ENCODE measurements at regions not wholly inside any gene's neighbourhood (a gene's known extent, or its start where the extent isn't known, plus 50 kb on each side); places are given as distances from the start of the nearest gene placed in this dataset.

DNA sequence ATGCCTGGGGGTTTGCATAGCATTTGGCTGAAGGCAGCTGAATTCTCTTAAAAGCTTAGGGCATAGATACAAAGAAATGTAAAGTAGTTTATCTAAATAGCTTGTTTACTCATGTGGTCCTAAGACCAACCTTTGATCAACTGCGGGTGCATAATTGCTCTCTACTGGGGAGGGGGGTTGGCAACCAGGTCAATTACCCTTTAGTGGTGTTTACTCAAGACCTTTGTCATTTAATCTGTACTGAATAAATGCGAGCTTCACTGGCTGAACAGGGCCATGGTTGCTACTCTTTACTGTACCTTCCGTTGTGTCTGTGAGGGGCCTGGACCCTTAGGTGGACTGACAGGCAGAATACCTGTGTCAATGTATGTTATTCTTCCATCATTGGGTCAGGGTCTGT is 102.7 kb upstream of the FAM9C start (continued):
- TF ChIP-seq, protein P1, sequence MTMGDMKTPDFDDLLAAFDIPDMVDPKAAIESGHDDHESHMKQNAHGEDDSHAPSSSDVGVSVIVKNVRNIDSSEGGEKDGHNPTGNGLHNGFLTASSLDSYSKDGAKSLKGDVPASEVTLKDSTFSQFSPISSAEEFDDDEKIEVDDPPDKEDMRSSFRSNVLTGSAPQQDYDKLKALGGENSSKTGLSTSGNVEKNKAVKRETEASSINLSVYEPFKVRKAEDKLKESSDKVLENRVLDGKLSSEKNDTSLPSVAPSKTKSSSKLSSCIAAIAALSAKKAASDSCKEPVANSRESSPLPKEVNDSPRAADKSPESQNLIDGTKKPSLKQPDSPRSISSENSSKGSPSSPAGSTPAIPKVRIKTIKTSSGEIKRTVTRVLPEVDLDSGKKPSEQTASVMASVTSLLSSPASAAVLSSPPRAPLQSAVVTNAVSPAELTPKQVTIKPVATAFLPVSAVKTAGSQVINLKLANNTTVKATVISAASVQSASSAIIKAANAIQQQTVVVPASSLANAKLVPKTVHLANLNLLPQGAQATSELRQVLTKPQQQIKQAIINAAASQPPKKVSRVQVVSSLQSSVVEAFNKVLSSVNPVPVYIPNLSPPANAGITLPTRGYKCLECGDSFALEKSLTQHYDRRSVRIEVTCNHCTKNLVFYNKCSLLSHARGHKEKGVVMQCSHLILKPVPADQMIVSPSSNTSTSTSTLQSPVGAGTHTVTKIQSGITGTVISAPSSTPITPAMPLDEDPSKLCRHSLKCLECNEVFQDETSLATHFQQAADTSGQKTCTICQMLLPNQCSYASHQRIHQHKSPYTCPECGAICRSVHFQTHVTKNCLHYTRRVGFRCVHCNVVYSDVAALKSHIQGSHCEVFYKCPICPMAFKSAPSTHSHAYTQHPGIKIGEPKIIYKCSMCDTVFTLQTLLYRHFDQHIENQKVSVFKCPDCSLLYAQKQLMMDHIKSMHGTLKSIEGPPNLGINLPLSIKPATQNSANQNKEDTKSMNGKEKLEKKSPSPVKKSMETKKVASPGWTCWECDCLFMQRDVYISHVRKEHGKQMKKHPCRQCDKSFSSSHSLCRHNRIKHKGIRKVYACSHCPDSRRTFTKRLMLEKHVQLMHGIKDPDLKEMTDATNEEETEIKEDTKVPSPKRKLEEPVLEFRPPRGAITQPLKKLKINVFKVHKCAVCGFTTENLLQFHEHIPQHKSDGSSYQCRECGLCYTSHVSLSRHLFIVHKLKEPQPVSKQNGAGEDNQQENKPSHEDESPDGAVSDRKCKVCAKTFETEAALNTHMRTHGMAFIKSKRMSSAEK (CRISPR knock-in tag; IDR thresholded peaks at IDR 0.05; ENCODE audit: borderline replicate concordance) = no peak
- TF ChIP-seq IRF2 (CRISPR knock-in tag; IDR thresholded peaks at IDR 0.05; ENCODE audit: borderline replicate concordance, low read depth) = no peak
- TF ChIP-seq, protein P2, sequence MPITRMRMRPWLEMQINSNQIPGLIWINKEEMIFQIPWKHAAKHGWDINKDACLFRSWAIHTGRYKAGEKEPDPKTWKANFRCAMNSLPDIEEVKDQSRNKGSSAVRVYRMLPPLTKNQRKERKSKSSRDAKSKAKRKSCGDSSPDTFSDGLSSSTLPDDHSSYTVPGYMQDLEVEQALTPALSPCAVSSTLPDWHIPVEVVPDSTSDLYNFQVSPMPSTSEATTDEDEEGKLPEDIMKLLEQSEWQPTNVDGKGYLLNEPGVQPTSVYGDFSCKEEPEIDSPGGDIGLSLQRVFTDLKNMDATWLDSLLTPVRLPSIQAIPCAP (CRISPR knock-in tag; IDR thresholded peaks at IDR 0.05) = no peak
- TF ChIP-seq, protein P3, sequence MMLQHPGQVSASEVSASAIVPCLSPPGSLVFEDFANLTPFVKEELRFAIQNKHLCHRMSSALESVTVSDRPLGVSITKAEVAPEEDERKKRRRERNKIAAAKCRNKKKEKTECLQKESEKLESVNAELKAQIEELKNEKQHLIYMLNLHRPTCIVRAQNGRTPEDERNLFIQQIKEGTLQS (CRISPR knock-in tag; conservative IDR thresholded peaks at IDR 0.05) = no peak
- TF ChIP-seq, protein P4, sequence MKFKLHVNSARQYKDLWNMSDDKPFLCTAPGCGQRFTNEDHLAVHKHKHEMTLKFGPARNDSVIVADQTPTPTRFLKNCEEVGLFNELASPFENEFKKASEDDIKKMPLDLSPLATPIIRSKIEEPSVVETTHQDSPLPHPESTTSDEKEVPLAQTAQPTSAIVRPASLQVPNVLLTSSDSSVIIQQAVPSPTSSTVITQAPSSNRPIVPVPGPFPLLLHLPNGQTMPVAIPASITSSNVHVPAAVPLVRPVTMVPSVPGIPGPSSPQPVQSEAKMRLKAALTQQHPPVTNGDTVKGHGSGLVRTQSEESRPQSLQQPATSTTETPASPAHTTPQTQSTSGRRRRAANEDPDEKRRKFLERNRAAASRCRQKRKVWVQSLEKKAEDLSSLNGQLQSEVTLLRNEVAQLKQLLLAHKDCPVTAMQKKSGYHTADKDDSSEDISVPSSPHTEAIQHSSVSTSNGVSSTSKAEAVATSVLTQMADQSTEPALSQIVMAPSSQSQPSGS (CRISPR knock-in tag; IDR thresholded peaks at IDR 0.05; ENCODE audit: borderline replicate concordance, low read depth) = no peak

DNA sequence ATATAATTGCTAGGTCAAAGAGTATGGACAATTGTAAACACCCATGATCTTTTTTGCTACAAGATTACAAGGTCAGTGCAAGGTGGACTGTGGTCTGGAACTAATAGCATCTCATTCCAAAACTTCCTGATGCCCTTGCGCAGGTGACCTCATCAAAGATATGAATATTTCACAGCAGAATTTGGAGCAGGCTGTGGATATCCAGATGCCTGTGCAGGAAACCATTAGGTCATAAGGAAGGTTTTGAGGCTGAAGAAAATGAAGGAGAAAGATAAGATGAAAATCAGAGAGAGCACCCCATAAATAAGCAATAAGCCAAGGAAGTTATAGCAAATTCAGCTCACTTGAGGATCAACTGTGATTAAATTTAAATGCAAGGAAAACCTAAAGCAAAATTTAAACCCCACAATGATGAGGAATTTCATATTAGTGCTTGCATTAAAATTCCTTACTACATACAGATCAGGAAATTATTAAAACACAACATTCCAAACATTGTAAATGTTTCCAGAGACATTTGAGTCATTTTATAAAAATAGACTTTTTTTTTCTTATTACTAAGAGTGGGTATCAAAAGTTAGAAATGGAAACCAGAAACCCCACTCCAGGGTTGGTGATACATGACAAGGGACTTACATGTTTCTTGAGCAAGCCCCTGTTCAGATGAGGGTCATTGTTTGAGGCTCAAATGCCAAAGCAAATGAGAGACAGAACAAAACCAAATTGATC is 100.7 kb upstream of the FAM9C start:
- peaks cover 29% of the 10 kb centered on the region for H3K9me3 Mint-ChIP-seq
- peaks cover 3% of the 10 kb centered on the region; the same call in 1 of the 2 replicates for H3K4me1 Mint-ChIP-seq
- H3K36me3 Mint-ChIP-seq = peaks cover 31% of the 10 kb centered on the region
- ATAC-seq = no peak
- no peak overlapping the region for H3K4me3 Mint-ChIP-seq
- CTCF ChIA-PET = no interaction called here
- POLR2A ChIA-PET = no interaction called here
- no peak overlapping the region for H3K27ac Mint-ChIP-seq
- H3K27me3 Mint-ChIP-seq (ENCODE audit: low read depth) = peaks cover 19% of the 10 kb centered on the region
- no peak for DNase-seq (ENCODE audit: low spot score)
- TF ChIP-seq, protein P5, sequence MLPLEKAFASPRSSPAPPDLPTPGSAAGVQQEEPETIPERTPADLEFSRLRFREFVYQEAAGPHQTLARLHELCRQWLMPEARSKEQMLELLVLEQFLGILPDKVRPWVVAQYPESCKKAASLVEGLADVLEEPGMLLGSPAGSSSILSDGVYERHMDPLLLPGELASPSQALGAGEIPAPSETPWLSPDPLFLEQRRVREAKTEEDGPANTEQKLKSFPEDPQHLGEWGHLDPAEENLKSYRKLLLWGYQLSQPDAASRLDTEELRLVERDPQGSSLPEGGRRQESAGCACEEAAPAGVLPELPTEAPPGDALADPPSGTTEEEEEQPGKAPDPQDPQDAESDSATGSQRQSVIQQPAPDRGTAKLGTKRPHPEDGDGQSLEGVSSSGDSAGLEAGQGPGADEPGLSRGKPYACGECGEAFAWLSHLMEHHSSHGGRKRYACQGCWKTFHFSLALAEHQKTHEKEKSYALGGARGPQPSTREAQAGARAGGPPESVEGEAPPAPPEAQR (CRISPR knock-in tag; IDR thresholded peaks at IDR 0.05) = no peak
- TF ChIP-seq FOXK1 (CRISPR knock-in tag; IDR thresholded peaks at IDR 0.05) = no peak
- no peak for TF ChIP-seq TEAD1 (CRISPR knock-in tag; IDR thresholded peaks at IDR 0.05)
- TF ChIP-seq KAT7 (CRISPR knock-in tag; IDR thresholded peaks at IDR 0.05; ENCODE audit: borderline replicate concordance) = no peak
- no peak for TF ChIP-seq NR3C1 (CRISPR knock-in tag; conservative IDR thresholded peaks at IDR 0.05; ENCODE audit: low read depth)

DNA sequence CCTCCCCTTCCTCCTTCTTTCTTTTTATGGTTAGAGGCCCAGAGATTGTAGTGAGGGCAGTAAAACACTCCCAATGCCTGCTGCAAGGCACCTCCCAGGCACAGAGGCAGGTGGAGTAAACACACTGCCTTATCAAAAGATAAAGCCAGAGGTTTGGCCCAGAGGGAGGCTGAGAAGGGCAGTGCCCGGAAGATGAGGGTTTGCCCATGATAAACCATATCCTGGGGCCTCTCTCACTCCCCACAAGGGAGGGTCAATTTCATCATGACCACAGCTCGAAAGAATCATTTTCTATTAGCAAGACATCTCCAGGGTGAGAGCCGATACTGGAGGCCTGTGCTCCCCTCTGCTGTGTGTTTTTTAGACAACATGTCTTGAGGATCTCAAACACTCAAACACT is 98.5 kb upstream of the FAM9C start:
- DNase-seq (ENCODE audit: low spot score) (no peak), ATAC-seq (no peak)
- Mint-ChIP-seq H3K9me3 (peaks cover 24% of the 10 kb centered on the region), H3K4me3 (no peak overlapping the region), H3K27me3 (ENCODE audit: low read depth) (peaks cover 15% of the 10 kb centered on the region), H3K36me3 (peaks cover 33% of the 10 kb centered on the region), H3K4me1 (peaks cover 3% of the 10 kb centered on the region; the same call in 1 of the 2 replicates), H3K27ac (no peak overlapping the region)
- ChIA-PET CTCF (no interaction called here), POLR2A (no interaction called here)
- TF ChIP-seq, protein P6, sequence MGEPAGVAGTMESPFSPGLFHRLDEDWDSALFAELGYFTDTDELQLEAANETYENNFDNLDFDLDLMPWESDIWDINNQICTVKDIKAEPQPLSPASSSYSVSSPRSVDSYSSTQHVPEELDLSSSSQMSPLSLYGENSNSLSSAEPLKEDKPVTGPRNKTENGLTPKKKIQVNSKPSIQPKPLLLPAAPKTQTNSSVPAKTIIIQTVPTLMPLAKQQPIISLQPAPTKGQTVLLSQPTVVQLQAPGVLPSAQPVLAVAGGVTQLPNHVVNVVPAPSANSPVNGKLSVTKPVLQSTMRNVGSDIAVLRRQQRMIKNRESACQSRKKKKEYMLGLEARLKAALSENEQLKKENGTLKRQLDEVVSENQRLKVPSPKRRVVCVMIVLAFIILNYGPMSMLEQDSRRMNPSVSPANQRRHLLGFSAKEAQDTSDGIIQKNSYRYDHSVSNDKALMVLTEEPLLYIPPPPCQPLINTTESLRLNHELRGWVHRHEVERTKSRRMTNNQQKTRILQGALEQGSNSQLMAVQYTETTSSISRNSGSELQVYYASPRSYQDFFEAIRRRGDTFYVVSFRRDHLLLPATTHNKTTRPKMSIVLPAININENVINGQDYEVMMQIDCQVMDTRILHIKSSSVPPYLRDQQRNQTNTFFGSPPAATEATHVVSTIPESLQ (CRISPR knock-in tag; IDR thresholded peaks at IDR 0.05) = no peak
- TF ChIP-seq, protein P7, sequence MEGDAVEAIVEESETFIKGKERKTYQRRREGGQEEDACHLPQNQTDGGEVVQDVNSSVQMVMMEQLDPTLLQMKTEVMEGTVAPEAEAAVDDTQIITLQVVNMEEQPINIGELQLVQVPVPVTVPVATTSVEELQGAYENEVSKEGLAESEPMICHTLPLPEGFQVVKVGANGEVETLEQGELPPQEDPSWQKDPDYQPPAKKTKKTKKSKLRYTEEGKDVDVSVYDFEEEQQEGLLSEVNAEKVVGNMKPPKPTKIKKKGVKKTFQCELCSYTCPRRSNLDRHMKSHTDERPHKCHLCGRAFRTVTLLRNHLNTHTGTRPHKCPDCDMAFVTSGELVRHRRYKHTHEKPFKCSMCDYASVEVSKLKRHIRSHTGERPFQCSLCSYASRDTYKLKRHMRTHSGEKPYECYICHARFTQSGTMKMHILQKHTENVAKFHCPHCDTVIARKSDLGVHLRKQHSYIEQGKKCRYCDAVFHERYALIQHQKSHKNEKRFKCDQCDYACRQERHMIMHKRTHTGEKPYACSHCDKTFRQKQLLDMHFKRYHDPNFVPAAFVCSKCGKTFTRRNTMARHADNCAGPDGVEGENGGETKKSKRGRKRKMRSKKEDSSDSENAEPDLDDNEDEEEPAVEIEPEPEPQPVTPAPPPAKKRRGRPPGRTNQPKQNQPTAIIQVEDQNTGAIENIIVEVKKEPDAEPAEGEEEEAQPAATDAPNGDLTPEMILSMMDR (IDR thresholded peaks at IDR 0.05) = no peak
- TF ChIP-seq NFATC4 (CRISPR knock-in tag; IDR thresholded peaks at IDR 0.05) (no peak), ZNF263 (CRISPR knock-in tag; IDR thresholded peaks at IDR 0.05; ENCODE audit: low read depth) (no peak), ELF4 (CRISPR knock-in tag; IDR thresholded peaks at IDR 0.05; ENCODE audit: low read depth) (no peak), PRRX2 (CRISPR knock-in tag; IDR thresholded peaks at IDR 0.05) (no peak)

Data from WTC11 (cell line).